K562 (cell line): ENCODE measurements at regions not wholly inside any gene's neighbourhood (a gene's known extent, or its start where the extent isn't known, plus 50 kb on each side); places are given as distances from the start of the nearest gene placed in this dataset.

Experiments
- ATAC-seq: fragments of 200-7000 bp; cut with Tn5 transposase; 3 replicates; pipeline ENCODE4 v1.9.1; 2020; ENCODE audit warnings: moderate library complexity
- BruUV-seq: library from RNA; stranded (reverse); fragments of 400-500 nt; replicated peaks from 2 replicates; lab custom pipeline; 2021; lab: Mats Ljungman, UMichigan
- CTCF ChIA-PET: fragments of 300-600 bp; formaldehyde crosslinking; extraction: SDS; loops from one replicate; lab custom pipeline; 2021; ENCODE audit warnings: low intra/inter-chr PET ratio; lab: Yijun Ruan, JAX
- POLR2A ChIA-PET: fragments of 300-600, 350-650 bp; sonication (Branson Sonifier 250); formaldehyde crosslinking; extraction: SDS; loops from one replicate; lab custom pipeline; 2021; ENCODE audit warnings: antibody characterized with exemption, inconsistent platforms; lab: Yijun Ruan, JAX
- DNase-seq, 4 experiments: peaks; one replicate each; pipeline versions ENCODE4 v3.0.0 to v3.0.0-alpha.2; 2011 to 2018; ENCODE audit warnings: low spot score in 3 of 4, mixed read lengths in 3 of 4; ENCODE audit errors: extremely low read depth in 1 of 4
- FAIRE-seq: peaks from 2 replicates; lab custom pipeline; 2011; peaks lifted over from hg19 to GRCh38; lab: Jason Lieb, UNC
- H2AFZ ChIP-seq: 2 replicates; pipeline ENCODE4 v1.6.0; 2011; ENCODE audit warnings: low read depth, low read length, control low read depth, inconsistent platforms
- H3K27ac ChIP-seq: fragments of 200-600 bp; 3 replicates; pipeline ENCODE4 v1.8.0; 2011; ENCODE audit warnings: low read depth, mild to moderate bottlenecking, control low read depth, inconsistent platforms, low read length, moderate library complexity, mixed read lengths; ENCODE audit errors: extremely low read depth
- H3K27me3 ChIP-seq, 2 experiments: fragments of 300-600 bp in 1 of 2; 2 replicates in 1 of 2; 3 replicates in 1 of 2; pipeline versions ENCODE4 v1.6.0 to v1.8.0; 2011; ENCODE audit warnings: inconsistent platforms in 2 of 2, low read length in 2 of 2, mild to moderate bottlenecking in 1 of 2, mixed read lengths in 1 of 2, moderate library complexity in 1 of 2; ENCODE audit not compliant: control insufficient read depth in 2 of 2, insufficient read depth in 2 of 2
- H3K36me3 ChIP-seq: fragments of 300-600 bp; 3 replicates; pipeline ENCODE4 v1.8.0; 2011; ENCODE audit warnings: mild to moderate bottlenecking, low read length, inconsistent platforms; ENCODE audit not compliant: control insufficient read depth, insufficient read depth
- H3K4me1 ChIP-seq, 2 experiments: fragments of 200-600 bp in 1 of 2; replicated peaks in 1 of 2; 2 replicates in 1 of 2; 3 replicates in 1 of 2; pipeline versions ENCODE4 v1.5.1 to v1.8.0; 2011; ENCODE audit warnings: inconsistent platforms in 2 of 2, low read length in 2 of 2, mild to moderate bottlenecking in 1 of 2, mixed read lengths in 1 of 2, moderate library complexity in 1 of 2; ENCODE audit not compliant: control insufficient read depth in 2 of 2, insufficient read depth in 2 of 2
- H3K4me2 ChIP-seq: 2 replicates; pipeline ENCODE4 v1.6.1; 2011; ENCODE audit warnings: low read length, control low read depth, inconsistent platforms, mixed read lengths; ENCODE audit not compliant: insufficient read depth
- H3K4me3 ChIP-seq: fragments of 200-600 bp; sonication (generic), shearing (Covaris generic); 2 replicates; pipeline ENCODE4 v1.5.1; 2016; ENCODE audit warnings: control low read depth, inconsistent platforms
- H3K79me2 ChIP-seq: fragments of 200-600 bp; 3 replicates; pipeline ENCODE4 v1.8.0; 2011; ENCODE audit warnings: low read length, inconsistent platforms; ENCODE audit not compliant: control insufficient read depth, insufficient read depth
- H3K9ac ChIP-seq, 2 experiments: 2 replicates each; pipeline versions ENCODE4 v1.6.0 to v1.6.1; 2011; ENCODE audit warnings: low read depth in 2 of 2, low read length in 2 of 2, control low read depth in 1 of 2, inconsistent platforms in 1 of 2, mild to moderate bottlenecking in 1 of 2, mixed read lengths in 1 of 2; ENCODE audit not compliant: insufficient read depth in 1 of 2
- H3K9me1 ChIP-seq: one replicate; pipeline ENCODE4 v1.6.0; 2011; ENCODE audit warnings: inconsistent platforms, mild to moderate bottlenecking, low read length, moderate library complexity; ENCODE audit not compliant: control insufficient read depth, insufficient read depth
- H3K9me3 ChIP-seq: replicated peaks from 2 replicates; pipeline ENCODE4 v1.5.1; 2011; ENCODE audit warnings: low read depth, low read length, inconsistent platforms; ENCODE audit not compliant: control insufficient read depth, insufficient read depth
- H4K20me1 ChIP-seq: replicated peaks from 2 replicates; pipeline ENCODE4 v1.6.1; 2011; ENCODE audit warnings: low read length, inconsistent platforms, mixed read lengths; ENCODE audit not compliant: control insufficient read depth, insufficient read depth
- CHD2 ChIP-seq: IDR thresholded peaks from 2 replicates; pipeline ENCODE4 v1.6.1; 2011; ENCODE audit warnings: low read depth, low read length
- FOXM1 ChIP-seq, 2 experiments: fragments of 450-650 bp in 1 of 2; sonication (generic) in 1 of 2; formaldehyde crosslinking in 1 of 2; IDR thresholded peaks; 2 replicates each; pipeline versions ENCODE4 v1.6.1 to v1.9.0; 2017 to 2022; ENCODE audit warnings: low read depth in 2 of 2, mild to moderate bottlenecking in 2 of 2, missing genetic modification reagents in 1 of 2, moderate library complexity in 1 of 2
- HNRNPK ChIP-seq: fragments of 200-400 bp; formaldehyde crosslinking; IDR thresholded peaks from one replicate; pipeline ENCODE4 v1.6.1; 2018; ENCODE audit warnings: mild to moderate bottlenecking, low read depth, low read length; ENCODE audit not compliant: poor library complexity, severe bottlenecking
- JUN ChIP-seq, 2 experiments: sonication (generic) in 1 of 2; formaldehyde crosslinking in 1 of 2; IDR thresholded peaks; 2 replicates each; pipeline versions ENCODE4 v1.6.1 to v1.8.0; 2012 to 2022; ENCODE audit warnings: borderline replicate concordance in 2 of 2, mild to moderate bottlenecking in 2 of 2, improper control_type of control experiment in 1 of 2, low read depth in 1 of 2, low read length in 1 of 2, missing genetic modification reagents in 1 of 2
- JUND ChIP-seq, 2 experiments: IDR thresholded peaks; 2 replicates in 1 of 2; 3 replicates in 1 of 2; pipeline ENCODE4 v1.6.1; 2011; ENCODE audit warnings: borderline replicate concordance in 2 of 2, low read depth in 2 of 2, low read length in 2 of 2, improper control_type of control experiment in 1 of 2, missing biosample characterization in 1 of 2, missing genetic modification characterization in 1 of 2, missing genetic modification reagents in 1 of 2
- MAZ ChIP-seq, 2 experiments: fragments of 450-650 bp in 1 of 2; sonication (generic) in 1 of 2; formaldehyde crosslinking; IDR thresholded peaks in 1 of 2; conservative IDR thresholded peaks in 1 of 2; 2 replicates each; pipeline versions ENCODE4 v1.4.0 to v1.5.0; 2020; ENCODE audit warnings: mild to moderate bottlenecking in 1 of 2, missing genetic modification reagents in 1 of 2
- POLR3A ChIP-seq: IDR thresholded peaks from 2 replicates; pipeline ENCODE4 v1.6.1; 2011; ENCODE audit warnings: borderline replicate concordance, mild to moderate bottlenecking, moderate library complexity; ENCODE audit not compliant: insufficient read length, insufficient read depth; ENCODE audit errors: extremely low read depth
- RNF2 ChIP-seq: sonication (generic); IDR thresholded peaks from 2 replicates; pipeline ENCODE4 v1.6.1; 2016
- SMAD3 ChIP-seq: fragments of 450-650 bp; formaldehyde crosslinking; conservative IDR thresholded peaks from 2 replicates; pipeline ENCODE4 v1.4.0; 2020; ENCODE audit warnings: mild to moderate bottlenecking
- SNIP1 ChIP-seq: fragments of 450-650 bp; IDR thresholded peaks from 2 replicates; pipeline ENCODE4 v1.7.1; 2017; ENCODE audit warnings: low read depth, mild to moderate bottlenecking
- XRCC3 ChIP-seq: fragments of 450-650 bp; IDR thresholded peaks from 2 replicates; pipeline ENCODE4 v1.6.1; 2017; ENCODE audit warnings: mild to moderate bottlenecking, moderate library complexity
- ZBTB8A ChIP-seq: fragments of 450-650 bp; IDR thresholded peaks from 2 replicates; pipeline ENCODE4 v1.6.1; 2018; ENCODE audit warnings: mild to moderate bottlenecking, moderate library complexity; ENCODE audit not compliant: partially characterized antibody
- ZC3H4 ChIP-seq: sonication (generic); formaldehyde crosslinking; IDR thresholded peaks from 2 replicates; pipeline ENCODE4 v1.9.0; 2021; ENCODE audit warnings: missing genetic modification reagents, borderline replicate concordance
- ZFP36 ChIP-seq: fragments of 150-350 bp; IDR thresholded peaks from 2 replicates; pipeline ENCODE4 v1.6.1; 2018; ENCODE audit warnings: low read length, low read depth; ENCODE audit not compliant: partially characterized antibody
- ZNF140 ChIP-seq: fragments of 250-450 bp; sonication (Bioruptor Pico); IDR thresholded peaks from 2 replicates; pipeline ENCODE4 v1.8.0; 2021; ENCODE audit warnings: moderate library complexity, mild to moderate bottlenecking, inconsistent platforms
- WGBS: fragments of 100-300 bp; shearing (Covaris generic); methylation state at CpG from one replicate; pipeline ENCODE4 v1.1.6; 2016; ENCODE audit warnings: low coverage, mixed read lengths; ENCODE audit not compliant: insufficient coverage; ENCODE audit errors: missing lambda C conversion rate; 5-methylcytosine and 5-hydroxymethylcytosine counted together
- in situ Hi-C: fragments of 300-500 bp; cut with MboI; formaldehyde crosslinking; loops from 4 replicates; pipeline ENCODE4 v1.15.0; 2018; ENCODE audit warnings: inconsistent platforms, mixed read lengths
- intact Hi-C: fragments of 100-400 bp; cut with micrococcal nuclease; formaldehyde crosslinking; loops from 2 replicates; pipeline ENCODE4 v1.14.2; 2022
- TF ChIP-seq, protein P1 (sequence below): sonication (generic); formaldehyde crosslinking; IDR thresholded peaks from 2 replicates; pipeline ENCODE4 v1.8.0; 2022; ENCODE audit warnings: mild to moderate bottlenecking, missing genetic modification reagents
- TF ChIP-seq, protein P2 (sequence below): sonication (generic); formaldehyde crosslinking; IDR thresholded peaks from 2 replicates; pipeline ENCODE4 v1.8.0; 2022; ENCODE audit warnings: mild to moderate bottlenecking, missing genetic modification reagents

DNA sequence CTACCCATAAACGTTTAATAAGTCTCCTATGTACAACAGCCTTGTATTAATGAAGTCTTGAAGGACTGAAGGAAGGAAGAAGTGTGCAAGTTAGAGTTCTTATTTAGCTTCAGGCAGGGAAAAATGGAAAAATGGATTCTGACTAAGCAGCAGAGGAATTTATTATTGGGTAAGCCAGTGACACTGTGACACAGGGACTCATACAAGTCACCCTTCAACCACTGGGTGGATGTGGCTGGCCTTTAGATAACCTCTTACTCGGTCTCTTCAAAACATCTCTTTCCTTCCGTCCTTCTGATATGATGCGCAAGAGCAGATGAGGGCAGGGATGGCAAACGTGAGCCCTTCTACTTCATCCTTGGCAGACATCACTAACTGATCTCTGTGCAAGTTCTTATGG lies 145.6 kb downstream of the DHX35 start (continued):
- TF ChIP-seq, protein P1, sequence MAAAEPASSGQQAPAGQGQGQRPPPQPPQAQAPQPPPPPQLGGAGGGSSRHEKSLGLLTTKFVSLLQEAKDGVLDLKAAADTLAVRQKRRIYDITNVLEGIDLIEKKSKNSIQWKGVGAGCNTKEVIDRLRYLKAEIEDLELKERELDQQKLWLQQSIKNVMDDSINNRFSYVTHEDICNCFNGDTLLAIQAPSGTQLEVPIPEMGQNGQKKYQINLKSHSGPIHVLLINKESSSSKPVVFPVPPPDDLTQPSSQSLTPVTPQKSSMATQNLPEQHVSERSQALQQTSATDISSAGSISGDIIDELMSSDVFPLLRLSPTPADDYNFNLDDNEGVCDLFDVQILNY (CRISPR knock-in tag) = no peak
- TF ChIP-seq HNRNPK (no peak), ZBTB8A (no peak), ZC3H4 (CRISPR knock-in tag) (no peak)

- H3K79me2 ChIP-seq = no peaks in the 10 kb centered on the region
- H3K27ac ChIP-seq = no peak overlapping the region
- H2AFZ ChIP-seq = no peak overlapping the region
- H3K27me3 ChIP-seq = peaks cover 0 to 6% of the 10 kb centered on the region in 2 experiments; a peak in 2 of 5 replicates
- 0% methylated on average over 3 of the region's 3 CpGs for WGBS
- intact Hi-C loops = no loop called here
- POLR2A ChIA-PET = interaction anchor here (1.1 kb wide), 1 partner anchor 12 kb away, joined by 3 read pairs; no protein-coding TSS in a partner anchor
- in situ Hi-C loops = no loop called here
- CTCF ChIA-PET = no interaction called here
- H3K4me1 ChIP-seq = no peaks in the 10 kb centered on the region
- no peak for ATAC-seq
- no TSS peak for BruUV-seq
- H3K9me3 ChIP-seq = no peaks in the 10 kb centered on the region
- no peak overlapping the region for H3K9ac ChIP-seq
- no peak for FAIRE-seq
- no peak for DNase-seq
- no peak overlapping the region for H3K4me2 ChIP-seq
- H4K20me1 ChIP-seq = no peaks in the 10 kb centered on the region
- no peaks in the 10 kb centered on the region for H3K36me3 ChIP-seq
- H3K9me1 ChIP-seq = no peaks in the 10 kb centered on the region
- no peak overlapping the region for H3K4me3 ChIP-seq
- TF ChIP-seq SNIP1 (no peak), MAZ (CRISPR knock-in tag; conservative IDR thresholded peaks at IDR 0.05 in 1 of 2, IDR thresholded peaks at IDR 0.05 in 1 of 2) (no peak), SMAD3 (CRISPR knock-in tag) (no peak), CHD2 (no peak), FOXM1 (IDR thresholded peaks at IDR 0.05; ENCODE audit: low read depth) (no peak), FOXM1 (CRISPR knock-in tag; IDR thresholded peaks at IDR 0.05; ENCODE audit: low read depth) (no peak), JUN (IDR thresholded peaks at IDR 0.05; ENCODE audit: borderline replicate concordance, low read depth, low read length) (no peak), JUN (CRISPR knock-in tag; IDR thresholded peaks at IDR 0.05; ENCODE audit: borderline replicate concordance) (no peak), ZFP36 (no peak), ZNF140 (CRISPR knock-in tag) (no peak), RNF2 (no peak), POLR3A (no peak), JUND (IDR thresholded peaks at IDR 0.05; ENCODE audit: borderline replicate concordance, low read depth, low read length) (no peak), JUND (tag; IDR thresholded peaks at IDR 0.05; ENCODE audit: borderline replicate concordance, low read depth, low read length) (no peak), XRCC3 (no peak)
- TF ChIP-seq, protein P2, sequence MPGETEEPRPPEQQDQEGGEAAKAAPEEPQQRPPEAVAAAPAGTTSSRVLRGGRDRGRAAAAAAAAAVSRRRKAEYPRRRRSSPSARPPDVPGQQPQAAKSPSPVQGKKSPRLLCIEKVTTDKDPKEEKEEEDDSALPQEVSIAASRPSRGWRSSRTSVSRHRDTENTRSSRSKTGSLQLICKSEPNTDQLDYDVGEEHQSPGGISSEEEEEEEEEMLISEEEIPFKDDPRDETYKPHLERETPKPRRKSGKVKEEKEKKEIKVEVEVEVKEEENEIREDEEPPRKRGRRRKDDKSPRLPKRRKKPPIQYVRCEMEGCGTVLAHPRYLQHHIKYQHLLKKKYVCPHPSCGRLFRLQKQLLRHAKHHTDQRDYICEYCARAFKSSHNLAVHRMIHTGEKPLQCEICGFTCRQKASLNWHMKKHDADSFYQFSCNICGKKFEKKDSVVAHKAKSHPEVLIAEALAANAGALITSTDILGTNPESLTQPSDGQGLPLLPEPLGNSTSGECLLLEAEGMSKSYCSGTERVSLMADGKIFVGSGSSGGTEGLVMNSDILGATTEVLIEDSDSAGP = no peak
Measured at GRCh38 chr20:39106791-39107190, 144.6 kb downstream of the DHX35 start.
